Loucy (cell line): ENCODE measurements at regions not wholly inside any gene's neighbourhood (a gene's known extent, or its start where the extent isn't known, plus 50 kb on each side); places are given as distances from the start of the nearest gene placed in this dataset.

Source experiments
- H2AFZ ChIP-seq: fragments of 200-600 bp; sonication (generic); 2 replicates; pipeline ENCODE4 v1.6.0; 2016; ENCODE audit warnings: antibody characterized with exemption, mild to moderate bottlenecking, low read length, moderate library complexity
- H3F3A ChIP-seq: fragments of 200-600 bp; 2 replicates; pipeline ENCODE4 v1.6.0; 2016; ENCODE audit warnings: antibody characterized with exemption, low read depth, mild to moderate bottlenecking
- H3K27me3 ChIP-seq: fragments of 200-600 bp; sonication (generic); 2 replicates; pipeline ENCODE4 v1.6.1; 2014; ENCODE audit warnings: low read length, mild to moderate bottlenecking; ENCODE audit not compliant: insufficient read depth, poor library complexity, severe bottlenecking
- H3K36me3 ChIP-seq: fragments of 200-600 bp; sonication (generic); 2 replicates; pipeline ENCODE4 v1.6.1; 2016; ENCODE audit warnings: low read length; ENCODE audit not compliant: insufficient read depth
- H3K4me1 ChIP-seq: fragments of 200-600 bp; sonication (generic); 2 replicates; pipeline ENCODE4 v1.5.1; 2014; ENCODE audit warnings: low read length, mild to moderate bottlenecking; ENCODE audit not compliant: insufficient read depth, poor library complexity, severe bottlenecking
- H3K4me2 ChIP-seq: fragments of 200-600 bp; sonication (generic); 2 replicates; pipeline ENCODE4 v1.6.0; 2014; ENCODE audit warnings: antibody characterized with exemption, low read length, low read depth, mild to moderate bottlenecking; ENCODE audit not compliant: poor library complexity, severe bottlenecking
- H3K4me3 ChIP-seq: fragments of 200-600 bp; sonication (generic); 2 replicates; pipeline ENCODE4 v1.5.1; 2014; ENCODE audit warnings: low read length, mild to moderate bottlenecking, mixed read lengths; ENCODE audit not compliant: poor library complexity, severe bottlenecking
- H3K79me2 ChIP-seq: fragments of 200-600 bp; sonication (generic); 2 replicates; pipeline ENCODE4 v1.6.1; 2014; ENCODE audit warnings: low read length; ENCODE audit not compliant: insufficient read depth
- H3K9ac ChIP-seq: fragments of 200-600 bp; sonication (generic); 2 replicates; pipeline ENCODE4 v1.6.0; 2014; ENCODE audit warnings: mild to moderate bottlenecking, low read depth, low read length, moderate library complexity; ENCODE audit not compliant: poor library complexity, severe bottlenecking
- H3K9me2 ChIP-seq: fragments of 200-600 bp; sonication (generic); replicated peaks from 2 replicates; pipeline ENCODE4 v1.6.1; 2016; ENCODE audit warnings: low read depth, low read length, mixed read lengths
- H3K9me3 ChIP-seq: fragments of 200-600 bp; sonication (generic); 2 replicates; pipeline ENCODE4 v1.6.1; 2014; ENCODE audit warnings: mild to moderate bottlenecking, antibody characterized with exemption, low read length, low read depth; ENCODE audit not compliant: insufficient read depth
- H4K20me1 ChIP-seq: fragments of 200-600 bp; sonication (generic); 2 replicates; pipeline ENCODE4 v1.6.0; 2014; ENCODE audit warnings: antibody characterized with exemption, low read length, mild to moderate bottlenecking; ENCODE audit not compliant: insufficient read depth, poor library complexity, severe bottlenecking
- EZH2phosphoT487 ChIP-seq: fragments of 200-600 bp; IDR thresholded peaks from 2 replicates; pipeline ENCODE4 v1.6.1; 2018; ENCODE audit warnings: antibody characterized with exemption, mild to moderate bottlenecking, moderate library complexity, borderline replicate concordance
- TF ChIP-seq, protein P1 (sequence below): fragments of 200-600 bp; sonication (generic); conservative IDR thresholded peaks from 2 replicates; pipeline ENCODE4 v1.5.1; 2014; ENCODE audit warnings: mild to moderate bottlenecking, antibody characterized with exemption, low read length

DNA sequence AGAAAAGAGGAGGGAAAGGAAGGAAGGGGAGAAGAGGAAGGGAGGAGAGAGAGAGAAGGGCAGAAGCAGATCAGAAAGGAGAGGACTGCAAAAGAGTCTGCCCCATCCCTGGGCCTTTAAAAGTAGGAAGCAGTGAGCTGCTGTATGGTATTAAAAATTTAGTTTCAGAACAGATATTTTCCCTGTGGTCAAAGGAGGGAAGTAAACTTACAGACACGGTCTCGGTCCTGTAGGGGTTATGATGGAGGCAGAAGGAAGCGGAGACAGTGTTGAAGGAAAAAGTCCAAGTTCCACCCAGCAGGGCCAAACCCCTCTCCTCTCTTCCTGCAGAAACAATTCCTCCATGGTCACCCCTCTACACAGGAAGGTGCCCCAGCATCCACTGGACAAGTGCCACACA lies 122.0 kb upstream of the PROK2 start:
- Histone ChIP-seq H3K36me3 (no peaks in the 10 kb centered on the region), H3K27me3 (no peaks in the 10 kb centered on the region), H3K4me1 (peaks cover 19% of the 10 kb centered on the region), H3F3A (no peaks in the 10 kb centered on the region), H3K79me2 (no peaks in the 10 kb centered on the region), H3K4me3 (no peak overlapping the region), H3K9ac (no peak overlapping the region), H3K9me3 (no peaks in the 10 kb centered on the region), H2AFZ (no peak overlapping the region), H3K4me2 (no peak overlapping the region), H4K20me1 (no peaks in the 10 kb centered on the region), H3K9me2 (no peaks in the 10 kb centered on the region)
- TF ChIP-seq, protein P1, sequence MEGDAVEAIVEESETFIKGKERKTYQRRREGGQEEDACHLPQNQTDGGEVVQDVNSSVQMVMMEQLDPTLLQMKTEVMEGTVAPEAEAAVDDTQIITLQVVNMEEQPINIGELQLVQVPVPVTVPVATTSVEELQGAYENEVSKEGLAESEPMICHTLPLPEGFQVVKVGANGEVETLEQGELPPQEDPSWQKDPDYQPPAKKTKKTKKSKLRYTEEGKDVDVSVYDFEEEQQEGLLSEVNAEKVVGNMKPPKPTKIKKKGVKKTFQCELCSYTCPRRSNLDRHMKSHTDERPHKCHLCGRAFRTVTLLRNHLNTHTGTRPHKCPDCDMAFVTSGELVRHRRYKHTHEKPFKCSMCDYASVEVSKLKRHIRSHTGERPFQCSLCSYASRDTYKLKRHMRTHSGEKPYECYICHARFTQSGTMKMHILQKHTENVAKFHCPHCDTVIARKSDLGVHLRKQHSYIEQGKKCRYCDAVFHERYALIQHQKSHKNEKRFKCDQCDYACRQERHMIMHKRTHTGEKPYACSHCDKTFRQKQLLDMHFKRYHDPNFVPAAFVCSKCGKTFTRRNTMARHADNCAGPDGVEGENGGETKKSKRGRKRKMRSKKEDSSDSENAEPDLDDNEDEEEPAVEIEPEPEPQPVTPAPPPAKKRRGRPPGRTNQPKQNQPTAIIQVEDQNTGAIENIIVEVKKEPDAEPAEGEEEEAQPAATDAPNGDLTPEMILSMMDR, result no peak
- no peak for TF ChIP-seq EZH2phosphoT487

DNA sequence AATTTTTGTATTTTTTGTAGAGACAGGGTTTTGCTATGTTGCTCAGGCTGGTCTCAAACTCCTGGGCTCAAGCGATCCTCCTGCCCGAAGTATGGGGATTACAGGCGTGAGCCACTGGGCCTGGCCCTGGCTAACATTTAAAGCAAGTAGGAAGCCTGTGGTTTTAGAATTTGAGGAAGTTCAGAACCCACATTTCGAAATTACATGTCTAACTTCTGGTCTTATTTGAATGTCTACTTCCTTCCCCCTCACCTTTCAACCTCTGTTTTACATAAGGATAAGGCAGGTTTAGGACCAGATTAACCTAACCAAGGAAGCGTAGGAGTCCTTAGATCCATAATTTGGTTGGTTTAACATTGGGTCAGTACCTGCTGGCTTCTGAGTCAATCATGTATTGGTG lies 120.5 kb upstream of the PROK2 start:
- Histone ChIP-seq H3K79me2 (no peaks in the 10 kb centered on the region), H3K9me3 (no peaks in the 10 kb centered on the region), H3K4me1 (peaks cover 19% of the 10 kb centered on the region), H2AFZ (no peak overlapping the region), H3K27me3 (no peaks in the 10 kb centered on the region), H3K9ac (no peak overlapping the region), H3K4me3 (no peak overlapping the region), H4K20me1 (no peaks in the 10 kb centered on the region), H3K36me3 (no peaks in the 10 kb centered on the region), H3K4me2 (peak overlapping the region; percentile 38), H3K9me2 (no peaks in the 10 kb centered on the region), H3F3A (no peaks in the 10 kb centered on the region)
- TF ChIP-seq, protein P1, result no peak
- TF ChIP-seq EZH2phosphoT487, result no peak

DNA sequence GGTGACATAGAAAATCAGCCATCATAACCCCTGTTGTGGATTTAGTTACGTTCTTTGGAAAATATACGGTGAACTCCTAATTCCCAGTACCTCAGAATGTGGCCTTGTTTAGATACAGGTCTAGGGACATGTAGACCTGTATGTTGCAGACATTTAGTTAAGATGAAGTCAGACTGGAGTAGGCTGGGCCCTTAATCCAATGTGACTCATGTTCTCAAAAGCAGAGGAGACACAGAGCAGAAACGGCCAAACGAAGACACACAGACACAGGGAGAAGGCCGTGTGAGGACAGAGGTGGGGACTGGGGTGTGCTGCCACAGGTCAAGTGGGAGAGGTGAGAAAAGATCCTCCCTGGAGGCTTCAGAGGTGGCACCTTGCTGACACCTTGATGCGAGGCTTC lies 119.0 kb upstream of the PROK2 start:
- H3K79me2 ChIP-seq, result no peaks in the 10 kb centered on the region
- no peak overlapping the region for H3K4me3 ChIP-seq
- no peaks in the 10 kb centered on the region for H3K27me3 ChIP-seq
- no peaks in the 10 kb centered on the region for H3K9me2 ChIP-seq
- TF ChIP-seq EZH2phosphoT487, result no peak
- TF ChIP-seq, protein P1, result no peak
- no peaks in the 10 kb centered on the region for H3K9me3 ChIP-seq
- H3K9ac ChIP-seq, result no peak overlapping the region
- no peaks in the 10 kb centered on the region for H4K20me1 ChIP-seq
- H2AFZ ChIP-seq, result no peak overlapping the region
- H3K4me1 ChIP-seq, result peaks cover 14% of the 10 kb centered on the region
- no peak overlapping the region for H3K4me2 ChIP-seq
- no peaks in the 10 kb centered on the region for H3K36me3 ChIP-seq
- no peaks in the 10 kb centered on the region for H3F3A ChIP-seq
